OCI-LY1 (cell line): ENCODE measurements at regions not wholly inside any gene's neighbourhood (a gene's known extent, or its start where the extent isn't known, plus 50 kb on each side); places are given as distances from the start of the nearest gene placed in this dataset.

Source experiments
- H2AFZ ChIP-seq: fragments of 200-600 bp; sonication (generic), shearing (Covaris generic); 2 replicates; pipeline ENCODE4 v1.6.0; 2014; ENCODE audit warnings: antibody characterized with exemption, mild to moderate bottlenecking, low read length
- H3F3A ChIP-seq: fragments of 200-600 bp; sonication (generic), shearing (Covaris generic); 2 replicates; pipeline ENCODE4 v1.6.0; 2014; ENCODE audit warnings: mild to moderate bottlenecking, antibody characterized with exemption, low read length, moderate library complexity; ENCODE audit not compliant: insufficient read depth
- H3K27ac ChIP-seq: fragments of 200-600 bp; sonication (generic); 2 replicates; pipeline ENCODE4 v1.5.1; 2014; ENCODE audit warnings: low read length, mixed run types, mild to moderate bottlenecking, low read depth; ENCODE audit not compliant: poor library complexity, severe bottlenecking
- H3K27me3 ChIP-seq: fragments of 200-600 bp; sonication (generic); 2 replicates; pipeline ENCODE4 v1.6.0; 2014; ENCODE audit warnings: antibody characterized with exemption, mild to moderate bottlenecking, low read length, moderate library complexity; ENCODE audit not compliant: insufficient read depth
- H3K36me3 ChIP-seq: fragments of 200-600 bp; sonication (generic); 2 replicates; pipeline ENCODE4 v1.6.1; 2014; ENCODE audit warnings: mild to moderate bottlenecking, antibody characterized with exemption, low read length, moderate library complexity, mixed read lengths; ENCODE audit not compliant: insufficient read depth
- H3K4me1 ChIP-seq: fragments of 200-600 bp; sonication (generic); 2 replicates; pipeline ENCODE4 v1.5.1; 2014; ENCODE audit warnings: mild to moderate bottlenecking, low read length, moderate library complexity; ENCODE audit not compliant: insufficient read depth, severe bottlenecking
- H3K4me2 ChIP-seq: fragments of 200-600 bp; sonication (generic), shearing (Covaris generic); 2 replicates; pipeline ENCODE4 v1.6.1; 2014; ENCODE audit warnings: low read length
- H3K4me3 ChIP-seq: fragments of 200-600 bp; sonication (generic); 2 replicates; pipeline ENCODE4 v1.5.1; 2014; ENCODE audit warnings: low read length, low read depth, mild to moderate bottlenecking, mixed read lengths; ENCODE audit not compliant: poor library complexity, severe bottlenecking
- H3K79me2 ChIP-seq: fragments of 200-600 bp; shearing (Covaris generic); 2 replicates; pipeline ENCODE4 v1.6.1; 2016; ENCODE audit warnings: mixed run types, low read length, mixed read lengths; ENCODE audit not compliant: insufficient read depth
- H3K9ac ChIP-seq: fragments of 200-600 bp; sonication (generic), shearing (Covaris generic); 2 replicates; pipeline ENCODE4 v1.6.1; 2014; ENCODE audit warnings: mild to moderate bottlenecking, low read length, mixed read lengths
- H3K9me2 ChIP-seq: fragments of 200-600 bp; sonication (generic), shearing (Covaris generic); 2 replicates; pipeline ENCODE4 v1.6.1; 2014; ENCODE audit warnings: low read depth, mild to moderate bottlenecking, low read length, mixed read lengths
- H3K9me3 ChIP-seq: fragments of 200-600 bp; shearing (Covaris generic); 2 replicates; pipeline ENCODE4 v1.6.1; 2014; ENCODE audit warnings: low read length, mixed read lengths
- H4K20me1 ChIP-seq: fragments of 200-600 bp; sonication (generic), shearing (Covaris generic); 2 replicates; pipeline ENCODE4 v1.6.0; 2016; ENCODE audit warnings: mild to moderate bottlenecking, low read length; ENCODE audit not compliant: insufficient read depth
- CTCF ChIP-seq: fragments of 200-600 bp; sonication (generic), shearing (Covaris generic); IDR thresholded peaks from 2 replicates; pipeline ENCODE4 v1.5.1; 2017; ENCODE audit warnings: mild to moderate bottlenecking, antibody characterized with exemption, low read length, moderate library complexity, mixed read lengths
- EZH2 ChIP-seq: fragments of 200-600 bp; sonication (generic), shearing (Covaris generic); IDR thresholded peaks from 2 replicates; pipeline ENCODE4 v1.8.0; 2017; ENCODE audit warnings: borderline replicate concordance, mixed run types, mild to moderate bottlenecking, antibody characterized with exemption, low read length, moderate library complexity, mixed read lengths

- no peak overlapping the region for H2AFZ ChIP-seq
- no peaks in the 10 kb centered on the region for H3K36me3 ChIP-seq
- no peak for TF ChIP-seq CTCF
Measured at GRCh38 chr5:128757196-128757959, 207.9 kb upstream of the SLC27A6 start.

GRCh38 chr5:128762661-128763306 is 202.5 kb upstream of the SLC27A6 start:
- H3K79me2 ChIP-seq, result no peaks in the 10 kb centered on the region
- no peaks in the 10 kb centered on the region for H3F3A ChIP-seq
- H3K4me2 ChIP-seq, result no peak overlapping the region
- no peak overlapping the region for H3K4me3 ChIP-seq
- no peaks in the 10 kb centered on the region for H3K9me3 ChIP-seq
- no peak for TF ChIP-seq CTCF
- TF ChIP-seq EZH2, result no peak
- no peak overlapping the region for H3K9ac ChIP-seq
- H3K27ac ChIP-seq, result no peak overlapping the region
- no peak overlapping the region for H2AFZ ChIP-seq
- H3K36me3 ChIP-seq, result no peaks in the 10 kb centered on the region
- no peaks in the 10 kb centered on the region for H3K4me1 ChIP-seq
- H4K20me1 ChIP-seq, result no peaks in the 10 kb centered on the region
- H3K27me3 ChIP-seq, result no peaks in the 10 kb centered on the region
- no peaks in the 10 kb centered on the region for H3K9me2 ChIP-seq

More at GRCh38 chr5:128757196-128757959, 207.9 kb upstream of the SLC27A6 start:
- no peak overlapping the region for H3K4me3 ChIP-seq
- no peak overlapping the region for H3K9ac ChIP-seq
- no peak overlapping the region for H3K27ac ChIP-seq
- H3K79me2 ChIP-seq, result no peaks in the 10 kb centered on the region
- no peaks in the 10 kb centered on the region for H3K9me3 ChIP-seq
- H3K4me2 ChIP-seq, result no peak overlapping the region
- no peaks in the 10 kb centered on the region for H3K9me2 ChIP-seq
- no peaks in the 10 kb centered on the region for H3K27me3 ChIP-seq
- no peaks in the 10 kb centered on the region for H4K20me1 ChIP-seq
- H3F3A ChIP-seq, result no peaks in the 10 kb centered on the region
- H3K4me1 ChIP-seq, result no peaks in the 10 kb centered on the region

- Histone ChIP-seq H3K27ac (no peak overlapping the region), H3K79me2 (no peaks in the 10 kb centered on the region), H3F3A (no peaks in the 10 kb centered on the region), H3K9me3 (no peaks in the 10 kb centered on the region), H3K27me3 (no peaks in the 10 kb centered on the region), H3K9me2 (no peaks in the 10 kb centered on the region), H3K4me1 (no peaks in the 10 kb centered on the region), H3K4me3 (no peak overlapping the region), H3K9ac (no peak overlapping the region), H2AFZ (no peak overlapping the region), H4K20me1 (no peaks in the 10 kb centered on the region), H3K4me2 (no peak overlapping the region), H3K36me3 (no peaks in the 10 kb centered on the region)
- no peak for TF ChIP-seq CTCF
- TF ChIP-seq EZH2, result no peak
Measured at GRCh38 chr5:128763321-128763720, 202.0 kb upstream of the SLC27A6 start.
